CD4-positive, alpha-beta T cell treated with Interleukin-1 beta for 1 hour (primary cell): ENCODE measurements at regions not wholly inside any gene's neighbourhood (a gene's known extent, or its start where the extent isn't known, plus 50 kb on each side); places are given as distances from the start of the nearest gene placed in this dataset.

ENCODE experiments used
- DNase-seq, 2 donors: peaks; one replicate each; pipeline ENCODE4 v3.0.0-alpha.2; 2020 to 2022

GRCh38 chr6:133632206-133632605, 256.7 kb upstream of the TCF21 start:
- no peak for DNase-seq

- DNase-seq = no peak
Observed at GRCh38 chr6:133632906-133633305, 256.0 kb upstream of the TCF21 start.

GRCh38 chr6:133634474-133634873, 254.4 kb upstream of the TCF21 start:
- no peak for DNase-seq

- DNase-seq = no peak
Observed at GRCh38 chr6:133635447-133635846, 253.5 kb upstream of the TCF21 start.

GRCh38 chr6:133637436-133637835, 251.5 kb upstream of the TCF21 start:
- DNase-seq = no peak

GRCh38 chr6:133637874-133638273, 251.0 kb upstream of the TCF21 start:
- DNase-seq = no peak

- DNase-seq = no peak
Observed at GRCh38 chr6:133641104-133641503, 247.8 kb upstream of the TCF21 start.

- no peak for DNase-seq
Observed at GRCh38 chr6:133644548-133644891, 244.4 kb upstream of the TCF21 start.

- DNase-seq = no peak
Observed at GRCh38 chr6:133644892-133645619, 243.9 kb upstream of the TCF21 start.

GRCh38 chr6:133645966-133646740, 242.8 kb upstream of the TCF21 start:
- no peak for DNase-seq

GRCh38 chr6:133648581-133648980, 240.3 kb upstream of the TCF21 start:
- DNase-seq = no peak

- DNase-seq = no peak
Observed at GRCh38 chr6:133671376-133671775, 217.5 kb upstream of the TCF21 start.

- DNase-seq = no peak
Observed at GRCh38 chr6:133673056-133673455, 215.9 kb upstream of the TCF21 start.

GRCh38 chr6:133674661-133675060, 214.3 kb upstream of the TCF21 start:
- DNase-seq = no peak

GRCh38 chr6:133680994-133681393, 207.9 kb upstream of the TCF21 start:
- no peak for DNase-seq

- no peak for DNase-seq
Observed at GRCh38 chr6:133681891-133682290, 207.0 kb upstream of the TCF21 start.

GRCh38 chr6:133682506-133683307, 206.2 kb upstream of the TCF21 start:
- no peak for DNase-seq

GRCh38 chr6:133683308-133683580, 205.7 kb upstream of the TCF21 start:
- no peak for DNase-seq

- no peak for DNase-seq
Observed at GRCh38 chr6:133683606-133684005, 205.3 kb upstream of the TCF21 start.

GRCh38 chr6:133688705-133689492, 200.0 kb upstream of the TCF21 start:
- no peak for DNase-seq

GRCh38 chr6:133689863-133690262, 199.1 kb upstream of the TCF21 start:
- DNase-seq = no peak

GRCh38 chr6:133693565-133693964, 195.3 kb upstream of the TCF21 start:
- no peak for DNase-seq

- DNase-seq = no peak
Observed at GRCh38 chr6:133697185-133697584, 191.7 kb upstream of the TCF21 start.
